OCI-LY3 (cell line): ENCODE measurements at regions not wholly inside any gene's neighbourhood (a gene's known extent, or its start where the extent isn't known, plus 50 kb on each side); places are given as distances from the start of the nearest gene placed in this dataset.

ENCODE experiments used
- H2AFZ ChIP-seq: fragments of 200-600, 300-600 bp; shearing (Covaris generic); 2 replicates; pipeline ENCODE4 v1.6.0; 2014; ENCODE audit warnings: antibody characterized with exemption, low read depth, low read length
- H3K27ac ChIP-seq: fragments of 200-600, 300-600 bp; sonication (generic); 2 replicates; pipeline ENCODE4 v1.5.1; 2014; ENCODE audit warnings: mild to moderate bottlenecking, low read length, moderate library complexity, mixed read lengths
- H3K27me3 ChIP-seq: fragments of 200-600, 300-600 bp; sonication (generic); 2 replicates; pipeline ENCODE4 v1.6.1; 2014; ENCODE audit warnings: low read depth, low read length, mixed read lengths
- H3K36me3 ChIP-seq: fragments of 200-600, 300-600 bp; sonication (generic); replicated peaks from 2 replicates; pipeline ENCODE3; 2014; ENCODE audit warnings: low read depth, low read length, mixed read lengths
- H3K4me1 ChIP-seq: fragments of 300-600, 200-600 bp; sonication (generic); 2 replicates; pipeline ENCODE4 v1.6.1; 2014; ENCODE audit warnings: low read length, mixed read lengths
- H3K4me2 ChIP-seq: fragments of 200-600, 300-600 bp; sonication (generic); 2 replicates; pipeline ENCODE4 v1.6.1; 2014; ENCODE audit warnings: low read length, mixed read lengths
- H3K4me3 ChIP-seq: fragments of 300-600, 200-600 bp; sonication (generic); 2 replicates; pipeline ENCODE4 v1.5.1; 2014; ENCODE audit warnings: antibody characterized with exemption, mild to moderate bottlenecking, low read length, moderate library complexity
- H3K79me2 ChIP-seq: fragments of 300-600, 200-600 bp; shearing (Covaris generic); 2 replicates; pipeline ENCODE4 v1.6.1; 2014; ENCODE audit warnings: mild to moderate bottlenecking, low read length, mixed read lengths
- H3K9ac ChIP-seq: fragments of 300-600, 200-600 bp; shearing (Covaris generic); 2 replicates; pipeline ENCODE4 v1.6.0; 2014; ENCODE audit warnings: mild to moderate bottlenecking, low read length, moderate library complexity
- H3K9me3 ChIP-seq: fragments of 200-600, 300-600 bp; shearing (Covaris generic); 2 replicates; pipeline ENCODE4 v1.6.1; 2014; ENCODE audit warnings: low read length, mixed read lengths; ENCODE audit not compliant: insufficient read depth
- H4K20me1 ChIP-seq: fragments of 200-600, 300-600 bp; sonication (generic); 2 replicates; pipeline ENCODE4 v1.6.1; 2016; ENCODE audit warnings: low read length, mixed read lengths; ENCODE audit not compliant: insufficient read depth
- EZH2phosphoT487 ChIP-seq: fragments of 200-600 bp; shearing (Covaris generic); IDR thresholded peaks from 2 replicates; pipeline ENCODE4 v1.6.1; 2018; ENCODE audit warnings: antibody characterized with exemption, mixed run types, low read depth
- TF ChIP-seq, protein P1 (sequence below): fragments of 200-600, 300-600 bp; sonication (generic); IDR thresholded peaks from 2 replicates; pipeline ENCODE4 v1.5.1; 2014; ENCODE audit warnings: antibody characterized with exemption, low read length, low read depth

DNA sequence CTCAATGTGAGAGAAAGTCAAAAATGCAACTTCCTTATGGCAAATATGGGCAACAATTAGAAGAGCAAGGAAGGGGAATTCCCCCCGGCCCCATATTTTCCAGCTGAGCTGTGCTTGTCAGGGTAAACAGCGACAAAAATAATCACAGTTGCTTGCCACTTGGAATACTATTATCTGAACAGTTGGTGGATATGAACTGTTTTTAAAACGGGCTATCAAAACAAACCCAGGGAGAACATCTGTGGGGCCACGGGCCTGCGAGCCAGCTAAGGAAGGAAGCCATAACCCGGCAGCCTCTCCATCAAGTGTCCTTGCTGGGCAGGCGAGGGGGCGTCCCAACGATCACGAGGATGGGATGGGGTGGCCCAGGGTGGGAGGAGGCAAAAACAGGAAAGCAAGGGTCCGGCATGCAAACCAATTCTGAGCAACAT is 228.4 kb downstream of the ARHGAP12 start:
- no peaks in the 10 kb centered on the region for H3K36me3 ChIP-seq
- no peak overlapping the region for H3K9ac ChIP-seq
- no peaks in the 10 kb centered on the region for H3K79me2 ChIP-seq
- H4K20me1 ChIP-seq, result no peaks in the 10 kb centered on the region
- no peaks in the 10 kb centered on the region for H3K9me3 ChIP-seq
- H3K27ac ChIP-seq, result no peak overlapping the region
- H3K4me3 ChIP-seq, result no peak overlapping the region
- TF ChIP-seq EZH2phosphoT487, result no peak
- TF ChIP-seq, protein P1, sequence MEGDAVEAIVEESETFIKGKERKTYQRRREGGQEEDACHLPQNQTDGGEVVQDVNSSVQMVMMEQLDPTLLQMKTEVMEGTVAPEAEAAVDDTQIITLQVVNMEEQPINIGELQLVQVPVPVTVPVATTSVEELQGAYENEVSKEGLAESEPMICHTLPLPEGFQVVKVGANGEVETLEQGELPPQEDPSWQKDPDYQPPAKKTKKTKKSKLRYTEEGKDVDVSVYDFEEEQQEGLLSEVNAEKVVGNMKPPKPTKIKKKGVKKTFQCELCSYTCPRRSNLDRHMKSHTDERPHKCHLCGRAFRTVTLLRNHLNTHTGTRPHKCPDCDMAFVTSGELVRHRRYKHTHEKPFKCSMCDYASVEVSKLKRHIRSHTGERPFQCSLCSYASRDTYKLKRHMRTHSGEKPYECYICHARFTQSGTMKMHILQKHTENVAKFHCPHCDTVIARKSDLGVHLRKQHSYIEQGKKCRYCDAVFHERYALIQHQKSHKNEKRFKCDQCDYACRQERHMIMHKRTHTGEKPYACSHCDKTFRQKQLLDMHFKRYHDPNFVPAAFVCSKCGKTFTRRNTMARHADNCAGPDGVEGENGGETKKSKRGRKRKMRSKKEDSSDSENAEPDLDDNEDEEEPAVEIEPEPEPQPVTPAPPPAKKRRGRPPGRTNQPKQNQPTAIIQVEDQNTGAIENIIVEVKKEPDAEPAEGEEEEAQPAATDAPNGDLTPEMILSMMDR, result no peak
- no peak overlapping the region for H3K4me2 ChIP-seq
- H2AFZ ChIP-seq, result no peak overlapping the region
- peaks cover 12% of the 10 kb centered on the region for H3K4me1 ChIP-seq
- H3K27me3 ChIP-seq, result no peaks in the 10 kb centered on the region

DNA sequence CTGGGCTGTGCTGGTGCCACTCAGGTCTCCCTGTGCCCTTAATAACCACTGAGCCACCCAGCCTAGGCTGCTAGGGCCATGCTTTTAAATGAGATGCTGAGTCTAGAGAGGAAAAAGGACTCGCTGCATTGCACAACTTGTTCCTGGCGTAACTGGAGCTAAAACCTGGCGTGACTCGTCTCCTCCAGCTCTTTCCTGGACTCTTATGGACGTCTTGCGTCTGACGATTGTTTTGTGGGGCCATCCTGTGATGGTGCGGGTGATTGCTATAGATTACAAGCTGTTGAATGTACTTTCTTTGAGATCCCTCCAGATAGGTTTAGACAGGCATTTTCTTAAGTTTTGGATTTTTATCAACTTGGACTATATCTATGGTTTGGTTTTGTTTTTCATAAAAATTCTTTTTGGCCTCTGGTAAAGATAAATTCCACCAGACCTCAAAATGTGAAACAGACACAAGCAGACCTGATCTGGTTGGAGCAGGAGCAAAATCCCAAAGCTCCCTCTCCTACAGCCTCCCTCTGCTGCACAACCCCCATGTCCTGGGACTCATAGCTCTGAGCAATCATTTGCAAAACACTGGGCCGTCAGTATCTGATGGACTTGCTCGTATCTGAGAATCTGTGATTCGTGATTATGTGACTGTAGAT is 230.3 kb downstream of the ARHGAP12 start:
- Histone ChIP-seq H2AFZ (no peak overlapping the region), H4K20me1 (no peaks in the 10 kb centered on the region), H3K4me3 (no peak overlapping the region), H3K9ac (no peak overlapping the region), H3K4me1 (peaks cover 18% of the 10 kb centered on the region), H3K4me2 (no peak overlapping the region), H3K27ac (no peak overlapping the region), H3K36me3 (no peaks in the 10 kb centered on the region), H3K79me2 (no peaks in the 10 kb centered on the region), H3K9me3 (no peaks in the 10 kb centered on the region), H3K27me3 (no peaks in the 10 kb centered on the region)
- TF ChIP-seq, protein P1, result no peak
- TF ChIP-seq EZH2phosphoT487, result no peak

DNA sequence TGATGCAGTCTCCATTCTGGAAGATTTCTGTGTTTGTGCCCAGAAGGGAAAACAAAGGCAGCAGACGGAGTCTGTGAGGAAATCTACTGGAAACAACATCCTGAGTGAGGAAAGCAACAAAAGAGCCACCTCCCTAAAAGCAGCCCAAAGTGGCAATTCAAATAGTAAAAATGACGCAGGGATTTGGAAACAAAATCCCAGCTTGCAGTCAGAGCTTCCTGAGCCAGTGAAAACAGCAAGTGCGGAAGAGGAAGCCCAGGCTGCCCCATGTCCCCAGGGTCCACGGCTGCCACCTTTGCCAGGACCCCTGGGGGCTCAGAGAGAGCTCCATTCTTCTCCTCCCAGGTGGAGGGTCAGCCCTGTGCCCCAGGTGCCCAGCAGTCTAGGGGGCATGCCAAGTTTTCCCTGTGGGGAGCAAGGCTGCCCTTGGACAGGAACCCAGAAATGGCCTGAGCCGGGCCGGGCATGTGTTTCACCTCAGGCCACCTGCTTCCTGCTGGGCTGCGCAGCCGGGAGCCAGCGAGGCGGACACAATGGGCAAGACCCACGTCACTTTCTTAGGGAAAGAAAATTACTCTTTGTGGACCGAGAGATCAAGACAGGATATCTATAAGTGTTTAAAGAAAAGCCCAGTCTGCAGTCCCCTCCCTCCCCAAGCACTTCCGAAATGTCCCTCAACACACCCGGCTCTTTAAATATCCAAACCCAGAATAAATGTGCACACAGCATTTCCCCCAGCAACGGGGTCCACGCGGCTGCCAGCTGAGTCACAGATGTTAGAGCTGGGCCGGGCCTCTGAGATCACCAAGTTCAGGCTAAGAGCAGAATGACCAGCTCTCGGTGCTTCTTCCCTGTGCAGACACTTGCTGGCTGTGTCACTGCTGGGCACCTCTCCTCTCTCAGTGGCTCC is 231.1 kb downstream of the ARHGAP12 start:
- Histone ChIP-seq H3K4me3 (no peak overlapping the region), H3K36me3 (no peaks in the 10 kb centered on the region), H2AFZ (no peak overlapping the region), H3K4me1 (peaks cover 17% of the 10 kb centered on the region), H4K20me1 (no peaks in the 10 kb centered on the region), H3K27ac (no peak overlapping the region), H3K9me3 (no peaks in the 10 kb centered on the region), H3K4me2 (no peak overlapping the region), H3K27me3 (no peaks in the 10 kb centered on the region), H3K79me2 (no peaks in the 10 kb centered on the region), H3K9ac (no peak overlapping the region)
- no peak for TF ChIP-seq EZH2phosphoT487
- TF ChIP-seq, protein P1, result no peak

DNA sequence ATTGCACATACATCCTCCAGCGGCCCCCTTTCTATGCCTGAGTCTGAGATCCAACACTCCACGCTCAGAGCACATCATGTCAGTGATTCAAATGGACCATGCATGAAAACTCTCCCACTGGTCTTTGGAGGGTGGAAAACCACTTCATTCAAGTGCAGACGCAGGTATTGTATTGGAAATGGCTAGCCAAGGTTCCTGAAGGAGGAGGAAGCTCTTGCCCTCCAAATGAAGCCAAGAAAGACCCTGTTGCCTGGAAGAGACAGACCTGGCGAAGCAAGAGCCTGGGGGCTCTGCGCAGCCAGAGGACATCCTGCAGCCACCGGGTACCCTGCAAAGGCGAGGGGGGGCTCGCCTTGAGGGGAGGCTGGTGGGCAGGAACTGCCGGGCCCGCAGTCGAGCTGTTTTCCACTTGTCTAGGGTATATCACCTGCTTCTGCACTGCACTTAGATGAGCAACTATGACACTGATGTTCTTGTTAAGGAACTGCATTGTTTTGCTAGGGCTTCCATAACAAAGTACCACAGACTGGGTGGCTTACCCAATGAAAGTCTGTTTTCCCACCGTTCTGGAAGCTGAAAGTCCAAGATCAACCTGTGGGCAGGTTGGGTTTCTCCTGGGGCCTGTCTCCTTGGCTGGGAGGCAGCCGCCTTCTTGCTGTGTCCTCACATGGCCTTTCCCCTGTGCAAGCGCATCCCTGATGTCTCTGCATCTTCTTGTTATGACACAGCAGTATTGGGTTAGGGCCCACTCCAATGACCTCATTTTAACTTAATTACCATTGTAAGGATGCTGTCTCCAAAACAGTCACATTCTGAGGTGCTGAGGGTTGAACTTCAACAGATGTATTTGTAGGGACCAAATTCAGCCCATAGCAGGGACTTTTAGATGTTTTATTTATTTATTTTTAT is 233.4 kb downstream of the ARHGAP12 start:
- Histone ChIP-seq H3K36me3 (no peaks in the 10 kb centered on the region), H2AFZ (no peak overlapping the region), H3K9ac (no peak overlapping the region), H3K4me3 (no peak overlapping the region), H3K27ac (no peak overlapping the region), H4K20me1 (no peaks in the 10 kb centered on the region), H3K4me1 (peaks cover 6% of the 10 kb centered on the region; the same call in 1 of the 2 replicates), H3K79me2 (no peaks in the 10 kb centered on the region), H3K9me3 (no peaks in the 10 kb centered on the region), H3K27me3 (no peaks in the 10 kb centered on the region), H3K4me2 (no peak overlapping the region)
- TF ChIP-seq, protein P1, result no peak
- TF ChIP-seq EZH2phosphoT487, result no peak
